HepG2 (cell line): ENCODE measurements at regions not wholly inside any gene's neighbourhood (a gene's known extent, or its start where the extent isn't known, plus 50 kb on each side); places are given as distances from the start of the nearest gene placed in this dataset.

ENCODE experiments used
- AHDC1 ChIP-seq: sonication (generic); formaldehyde crosslinking; IDR thresholded peaks from 2 replicates; pipeline ENCODE4 v1.5.1; 2020; ENCODE audit warnings: mild to moderate bottlenecking, missing genetic modification reagents, borderline replicate concordance
- CEBPB ChIP-seq: IDR thresholded peaks from 2 replicates; pipeline ENCODE4 v1.6.1; 2011; ENCODE audit warnings: low read depth, low read length, improper control_type of control experiment, borderline replicate concordance
- HMGA1 ChIP-seq: sonication (generic); formaldehyde crosslinking; conservative IDR thresholded peaks from 2 replicates; pipeline ENCODE4 v1.4.0; 2020; ENCODE audit warnings: missing genetic modification reagents
- NFIC ChIP-seq: IDR thresholded peaks from 2 replicates; pipeline ENCODE4 v1.6.1; 2012; ENCODE audit warnings: mild to moderate bottlenecking, low read length, inconsistent platforms
- NFRKB ChIP-seq: fragments of 450-650 bp; IDR thresholded peaks from 2 replicates; pipeline ENCODE4 v1.6.1; 2017
- ZNF441 ChIP-seq: sonication (generic); formaldehyde crosslinking; IDR thresholded peaks from 2 replicates; pipeline ENCODE4 v1.7.0; 2021; ENCODE audit warnings: missing genetic modification reagents, borderline replicate concordance
- TF ChIP-seq, protein P1 (sequence below): sonication (generic); formaldehyde crosslinking; IDR thresholded peaks from 2 replicates; pipeline ENCODE4 v1.4.0; 2020; ENCODE audit warnings: low read depth, mild to moderate bottlenecking, missing genetic modification reagents
- TF ChIP-seq, protein P2 (sequence below), 2 experiments: fragments of 450-650 bp in 1 of 2; sonication (generic) in 1 of 2; formaldehyde crosslinking in 1 of 2; IDR thresholded peaks; 2 replicates each; pipeline versions ENCODE4 v1.6.1 to v1.8.0; 2016 to 2022; ENCODE audit warnings: antibody characterized with exemption in 1 of 2, mild to moderate bottlenecking in 1 of 2, missing genetic modification reagents in 1 of 2
- TF ChIP-seq, protein P3 (sequence below): sonication (generic); formaldehyde crosslinking; IDR thresholded peaks from 2 replicates; pipeline ENCODE4 v1.5.1; 2020; ENCODE audit warnings: missing genetic modification reagents, mild to moderate bottlenecking, borderline replicate concordance

DNA sequence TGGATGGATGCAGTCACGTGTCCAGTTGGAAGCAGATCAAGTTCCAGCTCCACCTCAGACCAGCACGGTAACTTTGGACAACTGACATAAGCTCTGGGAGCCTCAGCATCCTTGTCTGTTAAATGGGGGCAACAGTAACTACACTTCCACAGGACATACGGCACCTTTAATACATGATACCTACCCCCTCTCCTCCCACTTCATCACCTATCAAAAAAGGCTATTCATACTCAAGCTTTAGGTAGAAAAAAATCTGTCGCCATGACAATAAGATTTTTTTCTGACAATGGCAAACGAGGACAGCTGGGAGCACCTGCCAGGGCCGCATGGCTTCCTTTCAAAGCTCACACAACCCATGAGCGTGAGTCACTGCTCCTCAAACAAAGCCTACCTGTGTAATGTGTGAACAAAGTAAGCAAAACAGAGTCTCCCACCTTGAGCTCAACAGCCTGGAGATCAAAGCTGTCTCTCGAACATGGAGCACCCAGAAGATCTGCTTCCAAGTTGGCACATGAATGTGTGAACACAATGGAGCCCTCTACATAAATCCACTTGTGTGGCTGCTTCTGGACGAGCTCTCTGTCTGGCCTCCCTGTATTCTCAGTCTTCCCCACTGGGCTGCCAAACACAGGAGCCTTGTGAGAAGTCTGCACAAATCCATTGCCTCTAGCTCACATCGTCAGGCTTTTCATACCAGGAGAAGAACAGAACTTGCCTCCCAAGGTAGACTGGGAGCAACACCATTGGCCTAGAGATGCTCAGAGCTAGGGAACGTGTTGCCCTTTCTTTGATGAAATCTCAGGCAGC, 459.7 kb downstream of the SOX9 start (continued):
- TF ChIP-seq, protein P1, sequence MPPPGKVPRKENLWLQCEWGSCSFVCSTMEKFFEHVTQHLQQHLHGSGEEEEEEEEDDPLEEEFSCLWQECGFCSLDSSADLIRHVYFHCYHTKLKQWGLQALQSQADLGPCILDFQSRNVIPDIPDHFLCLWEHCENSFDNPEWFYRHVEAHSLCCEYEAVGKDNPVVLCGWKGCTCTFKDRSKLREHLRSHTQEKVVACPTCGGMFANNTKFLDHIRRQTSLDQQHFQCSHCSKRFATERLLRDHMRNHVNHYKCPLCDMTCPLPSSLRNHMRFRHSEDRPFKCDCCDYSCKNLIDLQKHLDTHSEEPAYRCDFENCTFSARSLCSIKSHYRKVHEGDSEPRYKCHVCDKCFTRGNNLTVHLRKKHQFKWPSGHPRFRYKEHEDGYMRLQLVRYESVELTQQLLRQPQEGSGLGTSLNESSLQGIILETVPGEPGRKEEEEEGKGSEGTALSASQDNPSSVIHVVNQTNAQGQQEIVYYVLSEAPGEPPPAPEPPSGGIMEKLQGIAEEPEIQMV (CRISPR knock-in tag): no peak
- TF ChIP-seq ZNF441 (CRISPR knock-in tag) (peak; percentile 71), NFRKB (no peak), NFIC (peak; percentile 88), AHDC1 (peak; percentile 96), CEBPB (no peak), HMGA1 (no peak)
- TF ChIP-seq, protein P2, sequence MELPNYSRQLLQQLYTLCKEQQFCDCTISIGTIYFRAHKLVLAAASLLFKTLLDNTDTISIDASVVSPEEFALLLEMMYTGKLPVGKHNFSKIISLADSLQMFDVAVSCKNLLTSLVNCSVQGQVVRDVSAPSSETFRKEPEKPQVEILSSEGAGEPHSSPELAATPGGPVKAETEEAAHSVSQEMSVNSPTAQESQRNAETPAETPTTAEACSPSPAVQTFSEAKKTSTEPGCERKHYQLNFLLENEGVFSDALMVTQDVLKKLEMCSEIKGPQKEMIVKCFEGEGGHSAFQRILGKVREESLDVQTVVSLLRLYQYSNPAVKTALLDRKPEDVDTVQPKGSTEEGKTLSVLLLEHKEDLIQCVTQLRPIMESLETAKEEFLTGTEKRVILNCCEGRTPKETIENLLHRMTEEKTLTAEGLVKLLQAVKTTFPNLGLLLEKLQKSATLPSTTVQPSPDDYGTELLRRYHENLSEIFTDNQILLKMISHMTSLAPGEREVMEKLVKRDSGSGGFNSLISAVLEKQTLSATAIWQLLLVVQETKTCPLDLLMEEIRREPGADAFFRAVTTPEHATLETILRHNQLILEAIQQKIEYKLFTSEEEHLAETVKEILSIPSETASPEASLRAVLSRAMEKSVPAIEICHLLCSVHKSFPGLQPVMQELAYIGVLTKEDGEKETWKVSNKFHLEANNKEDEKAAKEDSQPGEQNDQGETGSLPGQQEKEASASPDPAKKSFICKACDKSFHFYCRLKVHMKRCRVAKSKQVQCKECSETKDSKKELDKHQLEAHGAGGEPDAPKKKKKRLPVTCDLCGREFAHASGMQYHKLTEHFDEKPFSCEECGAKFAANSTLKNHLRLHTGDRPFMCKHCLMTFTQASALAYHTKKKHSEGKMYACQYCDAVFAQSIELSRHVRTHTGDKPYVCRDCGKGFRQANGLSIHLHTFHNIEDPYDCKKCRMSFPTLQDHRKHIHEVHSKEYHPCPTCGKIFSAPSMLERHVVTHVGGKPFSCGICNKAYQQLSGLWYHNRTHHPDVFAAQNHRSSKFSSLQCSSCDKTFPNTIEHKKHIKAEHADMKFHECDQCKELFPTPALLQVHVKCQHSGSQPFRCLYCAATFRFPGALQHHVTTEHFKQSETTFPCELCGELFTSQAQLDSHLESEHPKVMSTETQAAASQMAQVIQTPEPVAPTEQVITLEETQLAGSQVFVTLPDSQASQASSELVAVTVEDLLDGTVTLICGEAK (IDR thresholded peaks at IDR 0.05): no peak
- TF ChIP-seq, protein P2 (CRISPR knock-in tag; IDR thresholded peaks at IDR 0.05): peak; percentile 44; the same call in 1 of the 2 replicates
- TF ChIP-seq, protein P3, sequence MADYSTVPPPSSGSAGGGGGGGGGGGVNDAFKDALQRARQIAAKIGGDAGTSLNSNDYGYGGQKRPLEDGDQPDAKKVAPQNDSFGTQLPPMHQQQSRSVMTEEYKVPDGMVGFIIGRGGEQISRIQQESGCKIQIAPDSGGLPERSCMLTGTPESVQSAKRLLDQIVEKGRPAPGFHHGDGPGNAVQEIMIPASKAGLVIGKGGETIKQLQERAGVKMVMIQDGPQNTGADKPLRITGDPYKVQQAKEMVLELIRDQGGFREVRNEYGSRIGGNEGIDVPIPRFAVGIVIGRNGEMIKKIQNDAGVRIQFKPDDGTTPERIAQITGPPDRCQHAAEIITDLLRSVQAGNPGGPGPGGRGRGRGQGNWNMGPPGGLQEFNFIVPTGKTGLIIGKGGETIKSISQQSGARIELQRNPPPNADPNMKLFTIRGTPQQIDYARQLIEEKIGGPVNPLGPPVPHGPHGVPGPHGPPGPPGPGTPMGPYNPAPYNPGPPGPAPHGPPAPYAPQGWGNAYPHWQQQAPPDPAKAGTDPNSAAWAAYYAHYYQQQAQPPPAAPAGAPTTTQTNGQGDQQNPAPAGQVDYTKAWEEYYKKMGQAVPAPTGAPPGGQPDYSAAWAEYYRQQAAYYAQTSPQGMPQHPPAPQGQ (CRISPR knock-in tag): no peak
